ENCODE measurements at regions not wholly inside any gene's neighbourhood (a gene's known extent, or its start where the extent isn't known, plus 50 kb on each side); places are given as distances from the start of the nearest gene placed in this dataset.

- DNase-seq (ENCODE audit: low read depth in 2 of 2) = no peak
Observed at GRCh38 chr6:164109770-164110140, 695.2 kb downstream of the QKI start.

- DNase-seq (ENCODE audit: low read depth in 2 of 2) = no peak
Observed at GRCh38 chr6:164108869-164109769, 694.6 kb downstream of the QKI start.

- no peak for DNase-seq (ENCODE audit: low read depth in 2 of 2)
Observed at GRCh38 chr6:164108092-164108491, 693.6 kb downstream of the QKI start.

DNA sequence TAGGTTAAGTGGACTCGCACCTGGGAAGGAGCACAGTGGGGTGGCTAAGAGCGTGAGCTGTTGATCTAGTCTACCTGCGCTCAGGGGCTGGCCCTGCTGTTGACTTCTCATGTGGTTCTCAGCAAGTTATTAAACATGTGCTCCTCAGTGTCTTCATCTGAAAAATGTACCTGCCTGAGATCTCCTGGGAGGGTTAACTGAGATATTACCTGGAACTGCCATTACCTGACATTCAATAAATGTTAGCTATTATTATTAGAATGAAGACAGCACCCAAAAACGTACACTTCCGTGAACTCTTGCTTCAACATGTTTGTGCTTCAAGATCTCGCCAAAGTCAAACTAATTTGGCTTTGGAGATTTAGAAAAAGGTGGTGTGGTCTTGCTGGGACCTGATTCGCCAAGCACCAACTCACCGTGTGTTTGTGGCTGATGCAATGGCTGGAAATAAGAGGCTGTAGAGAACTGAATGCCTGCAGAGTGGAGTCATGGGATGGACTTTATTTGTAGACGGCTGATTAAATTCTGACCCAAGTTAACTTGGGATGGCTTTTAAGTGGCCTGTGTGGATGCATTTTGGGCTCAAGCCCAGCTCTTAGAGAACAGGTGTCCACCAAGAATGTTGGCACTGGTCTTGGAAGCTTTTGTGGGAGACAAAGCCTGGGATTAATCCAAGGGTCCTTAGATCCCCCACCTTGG lies 692.9 kb downstream of the QKI start:
- DNase-seq (ENCODE audit: low read depth in 2 of 2) = no peak

DNA sequence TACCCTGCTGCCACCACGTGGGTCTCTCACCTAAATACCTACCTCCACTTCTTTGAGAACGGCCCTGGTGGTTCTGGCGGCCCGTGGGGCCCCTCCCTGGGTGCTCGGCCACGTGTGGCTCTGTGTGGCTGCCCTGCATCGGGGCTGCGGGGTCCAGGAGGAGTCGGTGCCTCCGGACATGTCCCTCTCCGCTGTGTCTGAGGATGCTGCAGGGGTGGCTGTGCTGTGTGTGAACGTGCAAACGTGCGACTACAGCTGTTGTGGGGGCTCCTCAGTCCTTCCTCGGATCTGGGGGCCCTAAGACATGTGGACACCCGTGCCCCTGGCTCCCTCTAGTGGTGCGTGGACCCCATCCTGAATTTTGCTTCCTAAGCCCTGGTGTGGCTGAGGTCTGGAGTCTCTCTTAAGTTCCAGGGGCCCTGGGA lies 691.8 kb downstream of the QKI start:
- no peak for DNase-seq (ENCODE audit: low read depth in 2 of 2)

DNA sequence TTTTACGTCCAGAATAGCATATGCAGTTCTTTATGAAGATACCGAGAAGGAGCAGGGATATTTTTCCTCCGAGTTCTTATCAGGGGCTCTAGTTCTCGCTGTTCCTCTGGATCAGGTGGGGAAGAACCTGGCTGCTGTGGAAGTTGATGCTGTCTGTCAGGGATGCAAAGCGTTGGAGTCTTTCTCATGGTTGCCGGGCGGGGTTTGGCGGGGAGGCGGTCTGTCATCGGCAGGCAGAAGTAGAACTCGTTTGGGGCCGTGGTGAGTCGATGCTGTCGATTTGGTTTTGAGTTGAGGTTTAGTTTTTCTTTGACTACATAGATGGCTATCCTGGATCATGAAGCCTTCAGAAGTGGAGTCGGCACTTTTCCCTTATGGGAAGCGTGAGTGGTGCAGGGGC lies 691.2 kb downstream of the QKI start:
- no peak for DNase-seq (ENCODE audit: low read depth in 2 of 2)

DNA sequence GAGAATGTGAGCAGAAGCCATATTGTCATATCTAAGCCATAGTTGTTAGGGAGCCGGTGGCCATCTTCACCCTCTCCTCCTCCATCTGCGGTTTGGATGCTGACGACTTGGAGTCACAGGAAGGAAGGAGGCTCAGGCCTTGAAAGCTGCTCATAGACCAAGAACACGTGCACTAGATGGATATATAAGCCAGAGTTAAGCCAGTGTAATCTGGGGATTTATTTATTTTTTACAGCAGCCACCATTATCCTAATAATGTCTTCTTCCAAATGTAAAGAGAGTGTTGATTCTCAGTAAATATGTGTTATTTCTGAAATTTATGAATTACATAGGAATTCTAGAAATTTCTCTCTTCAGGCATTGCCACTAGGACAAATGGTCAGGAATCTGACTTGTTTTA lies 689.9 kb downstream of the QKI start:
- DNase-seq (ENCODE audit: low read depth in 2 of 2) = no peak

- no peak for DNase-seq (ENCODE audit: low read depth in 2 of 2)
Observed at GRCh38 chr6:164102693-164103092, 688.2 kb downstream of the QKI start.

DNA sequence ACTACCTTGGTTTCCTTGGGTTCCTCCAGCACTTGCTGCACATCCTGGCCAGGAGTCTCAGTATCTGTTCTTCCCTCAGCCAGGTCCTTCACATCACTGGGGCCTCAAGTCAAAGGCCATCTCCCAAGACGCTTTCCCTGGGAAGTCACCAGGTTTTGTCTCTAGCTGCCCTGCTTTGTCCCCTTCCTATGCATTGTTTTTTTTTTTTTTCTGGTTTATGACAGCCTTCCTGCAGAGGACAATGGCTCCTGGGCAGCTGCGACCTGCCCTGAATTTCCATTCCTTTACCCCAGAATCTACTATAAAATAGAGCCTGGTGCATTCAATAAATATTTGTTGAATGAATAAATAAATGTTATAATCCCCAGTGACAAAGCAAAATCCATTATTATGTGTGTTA lies 687.3 kb downstream of the QKI start:
- no peak for DNase-seq (ENCODE audit: low read depth in 2 of 2)

- no peak for DNase-seq (ENCODE audit: low read depth in 2 of 2)
Observed at GRCh38 chr6:164099269-164099865, 684.8 kb downstream of the QKI start.

- DNase-seq (ENCODE audit: low read depth in 2 of 2) = no peak
Observed at GRCh38 chr6:164098857-164099267, 684.3 kb downstream of the QKI start.

DNA sequence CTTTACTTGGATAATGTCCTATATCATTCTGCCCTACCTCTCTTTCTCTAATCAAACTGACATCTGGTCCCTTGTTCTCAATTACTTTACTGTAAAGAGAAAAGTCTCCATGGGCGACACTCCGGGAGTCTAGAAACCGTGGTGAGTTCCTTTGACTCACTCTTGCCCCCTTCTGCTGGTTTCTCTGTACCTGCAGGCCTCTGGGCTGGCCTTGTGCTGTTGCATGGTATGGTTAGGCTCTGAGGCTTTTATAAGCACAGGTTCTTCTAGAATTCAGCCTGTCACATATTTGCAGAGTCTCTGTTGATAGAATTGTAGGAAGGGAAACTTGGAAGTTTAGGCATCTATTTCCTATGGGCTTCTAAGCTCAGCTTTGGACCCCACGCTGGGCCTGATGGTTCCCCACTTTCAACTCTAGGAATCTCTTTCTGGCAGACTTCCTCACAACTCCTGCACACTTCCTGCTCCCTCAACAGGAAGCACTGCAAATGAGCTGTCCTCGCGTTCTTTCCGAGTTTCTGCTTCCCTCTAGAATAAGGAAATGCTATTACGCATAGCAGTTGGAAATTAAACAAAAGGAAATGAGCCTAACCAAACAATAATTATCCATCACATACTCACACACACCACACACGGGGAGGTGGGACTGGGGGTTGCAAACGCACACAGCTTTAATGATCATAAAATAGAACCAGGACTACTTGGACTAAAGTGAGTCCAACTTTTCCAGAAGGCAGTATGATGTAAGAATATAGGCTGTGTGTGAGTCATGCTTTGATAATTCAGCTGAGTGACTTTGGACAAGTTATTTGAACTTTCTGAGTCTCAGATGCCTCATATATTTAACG lies 683.3 kb downstream of the QKI start:
- DNase-seq (ENCODE audit: low read depth in 2 of 2) = no peak

GRCh38 chr6:164097056-164097455 lies 682.5 kb downstream of the QKI start:
- DNase-seq (ENCODE audit: low read depth in 2 of 2) = no peak

GRCh38 chr6:164095056-164095455 lies 680.5 kb downstream of the QKI start:
- DNase-seq (ENCODE audit: low read depth in 2 of 2) = no peak

GRCh38 chr6:164087870-164088269 lies 673.4 kb downstream of the QKI start:
- no peak for DNase-seq (ENCODE audit: low read depth in 2 of 2)

GRCh38 chr6:164087211-164087610 lies 672.7 kb downstream of the QKI start:
- no peak for DNase-seq (ENCODE audit: low read depth in 2 of 2)

- no peak for DNase-seq (ENCODE audit: low read depth in 2 of 2)
Observed at GRCh38 chr6:164086076-164086887, 671.8 kb downstream of the QKI start.

DNA sequence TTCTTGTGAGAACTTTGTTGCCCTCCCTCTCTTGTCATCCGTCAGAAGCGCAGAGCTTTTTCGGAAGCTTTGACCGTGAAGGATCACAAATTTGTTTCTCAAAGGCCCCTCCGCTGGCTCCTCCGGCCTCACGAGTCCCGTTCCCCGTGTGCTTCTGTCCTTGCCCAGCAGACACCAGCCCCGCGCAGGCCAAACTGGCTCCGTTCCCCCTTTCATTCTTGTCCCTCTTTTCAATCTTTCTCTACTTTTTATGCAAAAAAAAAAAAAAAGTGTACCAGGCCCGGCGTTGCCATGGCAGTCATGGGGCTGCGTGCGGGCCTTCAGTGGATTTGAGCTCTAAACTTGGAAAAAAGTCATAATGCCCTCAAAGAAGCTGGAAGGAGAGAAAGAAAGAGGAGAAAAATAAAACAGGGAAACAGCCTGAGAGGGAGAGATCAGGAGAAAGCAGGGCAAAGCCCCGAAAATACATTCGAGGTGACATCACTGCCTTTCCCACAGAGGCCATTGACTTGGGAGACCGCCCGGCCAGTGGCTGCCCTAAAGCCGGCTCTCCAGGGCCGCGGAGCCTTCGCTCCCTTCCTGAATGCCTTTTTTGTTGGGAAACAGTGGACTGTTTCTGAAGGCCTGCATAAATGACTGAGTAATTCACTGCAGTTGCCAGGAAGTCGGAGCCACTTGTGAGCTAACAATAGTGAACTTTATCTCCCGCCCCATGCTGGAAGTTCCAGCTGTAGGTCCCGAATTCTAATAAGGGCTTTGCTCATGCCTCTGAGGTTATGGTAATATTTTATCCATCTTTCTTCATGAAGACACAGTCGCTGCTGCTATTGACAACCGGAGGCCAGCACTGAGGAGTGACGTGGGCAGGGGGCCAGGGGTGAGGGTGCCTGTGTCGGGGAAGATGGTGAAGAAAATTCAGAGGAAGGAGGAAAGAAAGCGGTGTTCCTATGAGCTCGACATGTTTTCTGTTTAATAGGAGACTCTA lies 670.9 kb downstream of the QKI start:
- DNase-seq (ENCODE audit: low read depth in 2 of 2) = no peak

DNA sequence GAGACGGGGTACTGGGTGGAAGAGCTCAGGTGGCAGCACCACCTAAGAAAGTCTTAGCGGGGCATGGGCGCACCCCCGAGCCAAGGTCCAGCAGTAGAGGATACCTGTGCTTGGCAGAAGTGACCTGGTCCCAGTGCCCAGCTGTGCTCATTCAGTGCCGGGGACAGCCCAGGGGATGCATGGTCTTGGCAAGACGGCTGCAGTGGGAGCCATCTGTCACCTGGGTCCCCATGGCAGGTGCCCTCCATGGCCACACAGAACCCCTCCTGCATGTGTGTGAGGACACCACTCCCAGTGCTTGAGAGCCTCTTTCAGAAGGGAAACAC lies 664.7 kb downstream of the QKI start:
- DNase-seq (ENCODE audit: low read depth in 2 of 2) = no peak
